ENCODE measurements at regions not wholly inside any gene's neighbourhood (a gene's known extent, or its start where the extent isn't known, plus 50 kb on each side); places are given as distances from the start of the nearest gene placed in this dataset.
"Not testable (repeated sequence)": the region's sequence is repeated elsewhere in the genome, so short reads cannot be mapped to it uniquely, and the experiment has no call there.

DNA sequence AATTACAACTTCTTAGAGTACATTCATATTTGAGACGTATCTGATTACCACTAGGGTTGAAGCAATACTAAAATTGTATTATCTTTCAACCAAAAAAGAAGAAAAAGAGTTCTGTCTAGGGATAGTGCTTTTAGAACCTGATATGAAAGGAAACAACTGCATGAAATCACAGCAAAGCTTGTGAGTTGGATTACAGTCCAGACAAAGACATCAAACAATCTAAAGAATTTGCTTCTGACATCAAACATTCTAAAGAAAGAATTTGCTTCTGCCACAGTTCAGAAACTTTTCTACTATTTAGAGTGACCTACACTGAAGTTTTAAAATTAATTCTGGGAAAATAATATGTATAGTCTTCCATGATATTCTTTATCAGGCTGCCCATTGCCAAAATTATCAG lies 1141.1 kb upstream of the ACO1 start:
- no peak for DNase-seq

DNA sequence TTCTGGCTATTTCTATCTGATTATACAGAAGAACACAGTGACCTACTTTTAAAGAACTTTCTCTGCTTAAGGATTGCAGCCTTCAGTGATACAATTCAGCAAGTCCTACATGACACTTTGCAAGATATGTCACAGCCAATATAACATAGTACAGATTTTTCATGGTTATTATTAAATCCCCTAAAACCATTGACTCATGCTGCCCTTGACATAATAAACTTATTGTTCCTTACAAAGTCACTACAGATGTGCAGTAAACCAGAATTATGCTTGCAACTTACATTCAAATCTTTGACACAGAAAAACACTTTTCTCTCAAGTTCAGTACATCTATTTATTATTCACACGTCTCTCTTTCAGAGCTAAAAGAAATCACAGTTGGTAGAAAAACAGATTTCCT lies 1136.3 kb upstream of the ACO1 start:
- DNase-seq, result no peak

DNA sequence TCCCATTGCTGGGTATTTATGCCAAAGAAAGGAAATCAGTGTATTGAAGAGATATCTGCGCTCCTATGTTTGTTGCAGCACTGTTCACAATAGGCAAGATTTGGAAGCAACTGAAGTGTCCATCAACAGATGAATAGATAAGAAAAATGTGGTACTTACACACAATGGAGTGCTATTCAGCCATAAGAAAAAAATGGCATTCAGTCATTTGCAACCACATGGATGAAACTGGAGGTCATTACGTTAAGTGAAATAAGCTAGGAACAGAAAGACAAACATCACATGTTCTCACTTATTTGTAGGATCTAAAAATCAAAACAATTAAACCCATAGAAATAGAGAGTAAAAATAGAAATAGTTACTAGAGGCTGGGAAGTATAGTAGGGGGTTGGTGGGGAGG lies 1133.1 kb upstream of the ACO1 start:
- no peak for DNase-seq

GRCh38 chr9:31253800-31254762 lies 1130.4 kb upstream of the ACO1 start:
- no peak for DNase-seq

- DNase-seq, result no peak
Measured at GRCh38 chr9:31255211-31255610, 1129.2 kb upstream of the ACO1 start.

DNA sequence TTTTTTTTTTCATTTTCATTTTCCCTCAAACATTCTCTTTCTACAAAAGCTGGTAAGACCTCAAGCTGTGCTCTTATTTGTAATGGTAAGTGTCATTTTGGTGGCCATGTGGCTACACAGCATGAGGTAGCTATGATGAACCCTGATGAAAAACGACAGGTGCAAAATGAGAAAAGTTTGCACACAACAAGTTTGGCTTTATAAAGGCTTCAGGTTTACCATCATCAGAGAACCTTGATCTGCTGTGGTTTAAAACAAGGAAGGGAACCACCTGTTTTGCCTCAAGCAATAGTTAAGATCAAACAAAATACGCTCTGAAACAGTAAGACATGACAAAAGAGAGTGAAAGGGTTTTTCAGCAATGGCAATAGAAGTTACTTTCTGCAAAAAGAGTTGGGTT lies 1124.6 kb upstream of the ACO1 start:
- no peak for DNase-seq

- peak; percentile 63 for DNase-seq
Measured at GRCh38 chr9:31272456-31273295, 1111.8 kb upstream of the ACO1 start.

DNA sequence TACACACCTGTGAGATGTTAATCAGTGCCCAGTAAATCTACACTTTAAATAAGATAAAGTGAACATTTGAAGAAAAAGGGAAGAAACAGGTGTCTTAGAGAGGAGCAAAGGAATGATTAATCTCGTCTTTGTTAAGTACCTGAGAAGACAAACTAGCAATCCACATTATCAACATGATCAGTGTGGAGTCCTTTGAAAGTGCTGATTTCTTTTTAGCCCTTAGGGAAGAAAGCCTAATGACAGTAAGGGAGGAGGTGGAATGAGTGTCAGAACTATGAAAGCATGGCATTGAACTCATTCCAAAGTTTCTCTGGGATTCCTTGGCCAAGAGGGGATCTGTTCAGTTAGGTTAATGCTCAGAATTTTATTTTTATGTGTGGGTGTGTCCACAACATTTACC lies 1109.0 kb upstream of the ACO1 start:
- no peak for DNase-seq

- DNase-seq, result no peak
Measured at GRCh38 chr9:31290731-31291130, 1093.7 kb upstream of the ACO1 start.

- no peak for DNase-seq
Measured at GRCh38 chr9:31302620-31303418, 1081.6 kb upstream of the ACO1 start.

DNA sequence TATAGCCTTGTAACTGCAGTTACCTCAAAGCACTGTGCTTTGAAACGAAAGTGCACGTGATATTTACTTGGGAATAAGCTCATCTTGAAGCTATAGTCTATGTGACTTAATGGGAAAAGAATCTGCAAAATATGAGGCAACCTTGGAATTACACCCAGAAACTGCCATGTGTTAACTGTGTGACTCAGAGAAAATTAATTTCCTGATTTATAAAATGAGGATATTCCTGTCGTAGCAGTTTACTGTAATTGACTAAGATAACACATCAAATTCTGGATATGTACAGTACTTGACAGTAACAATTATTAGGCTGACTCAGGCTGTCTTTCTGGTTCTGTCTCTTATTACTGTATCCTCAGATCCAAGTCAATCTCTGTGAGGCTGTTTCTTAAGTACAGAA lies 1079.9 kb upstream of the ACO1 start:
- no peak for DNase-seq

GRCh38 chr9:31314241-31314640 lies 1070.2 kb upstream of the ACO1 start:
- DNase-seq, result no peak

GRCh38 chr9:31320494-31320893 lies 1063.9 kb upstream of the ACO1 start:
- no peak for DNase-seq

- DNase-seq, result no peak
Measured at GRCh38 chr9:31321256-31321655, 1063.2 kb upstream of the ACO1 start.

DNA sequence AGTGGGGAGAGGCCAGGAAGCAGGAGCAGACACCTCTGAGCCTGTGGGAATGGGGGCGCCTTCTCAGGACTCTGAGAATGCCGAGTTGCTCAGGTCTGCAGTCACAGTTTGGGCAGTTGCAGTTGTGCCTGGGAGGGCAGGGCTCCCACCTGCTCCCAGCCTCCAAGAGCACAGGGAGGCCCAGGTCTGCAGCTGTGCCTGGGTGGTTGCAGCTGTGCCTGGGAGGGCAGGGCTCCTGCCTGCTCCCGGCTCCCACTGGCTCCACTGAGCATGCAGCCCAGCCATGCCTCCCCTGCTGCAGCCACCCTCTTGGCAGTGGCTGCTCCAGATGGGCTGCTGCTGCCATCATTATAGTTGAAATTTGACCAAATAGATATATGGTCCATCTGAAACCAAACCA lies 1062.8 kb upstream of the ACO1 start:
- DNase-seq, result no peak

DNA sequence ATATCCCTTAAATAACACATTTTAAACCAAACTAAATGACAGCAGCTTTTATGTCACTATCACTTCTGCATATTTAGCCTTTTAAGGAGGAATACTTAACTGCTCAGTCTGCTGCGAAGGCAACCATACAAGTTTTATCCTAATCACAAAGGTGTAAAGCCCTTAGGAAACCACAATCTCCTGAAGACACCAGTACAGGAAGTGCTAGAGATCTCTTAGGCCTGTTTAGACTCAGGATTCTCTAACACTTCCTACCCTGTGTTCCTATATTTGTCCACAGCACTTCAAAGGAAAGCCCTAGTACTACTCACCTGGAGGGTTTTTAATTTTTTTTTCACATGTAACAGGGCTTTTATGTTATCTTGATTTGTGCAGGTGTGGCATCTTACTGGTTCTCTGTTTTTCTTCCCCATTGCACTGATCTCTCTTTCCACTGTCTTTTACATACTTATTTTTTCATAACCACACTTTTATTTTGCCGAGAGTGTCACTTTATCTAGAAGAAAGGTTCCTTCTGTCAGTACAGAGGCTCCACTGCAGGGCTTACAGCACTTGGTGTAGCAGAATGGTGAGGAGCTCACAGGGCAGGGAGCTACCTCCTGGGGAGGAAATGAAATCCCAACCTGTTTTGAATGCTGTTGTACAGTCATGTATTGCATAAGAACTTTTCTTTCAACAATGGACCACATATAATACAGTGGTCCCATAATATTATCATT lies 1060.6 kb upstream of the ACO1 start:
- DNase-seq, result no peak

- no peak for DNase-seq
Measured at GRCh38 chr9:31325778-31326177, 1058.7 kb upstream of the ACO1 start.

- not testable (repeated sequence) for DNase-seq
Measured at GRCh38 chr9:31326883-31327282, 1057.6 kb upstream of the ACO1 start.

- no peak for DNase-seq
Measured at GRCh38 chr9:31334837-31335528, 1049.5 kb upstream of the ACO1 start.

- no peak for DNase-seq
Measured at GRCh38 chr9:31335529-31336234, 1048.8 kb upstream of the ACO1 start.

DNA sequence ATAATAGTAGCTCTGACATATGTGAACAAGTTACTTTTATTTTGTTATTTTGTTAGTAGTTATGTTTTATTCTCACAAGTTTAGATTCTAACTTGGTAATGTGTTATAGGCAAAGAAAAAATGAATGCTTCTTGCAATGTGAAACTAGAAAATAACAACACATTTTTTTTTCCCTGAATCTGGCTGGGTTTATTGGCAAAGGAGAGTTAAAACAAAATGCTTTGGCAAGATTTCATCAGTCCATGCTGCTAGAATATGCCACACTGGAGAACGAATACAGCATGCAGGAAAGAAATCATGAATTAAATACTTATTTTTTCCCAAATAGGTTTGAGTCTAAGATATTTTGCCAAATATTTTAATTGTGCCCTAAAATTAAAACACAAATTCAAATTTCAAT lies 1048.1 kb upstream of the ACO1 start:
- DNase-seq, result no peak
